HCT116 (cell line): ENCODE measurements at regions not wholly inside any gene's neighbourhood (a gene's known extent, or its start where the extent isn't known, plus 50 kb on each side); places are given as distances from the start of the nearest gene placed in this dataset.

Experiments
- ATAC-seq: fragments of 200-7000 bp; cut with Tn5 transposase; 2 replicates; pipeline ENCODE4 v1.9.1; 2020; ENCODE audit warnings: mild to moderate bottlenecking, moderate library complexity
- BruUV-seq: library from RNA; stranded (reverse); fragments of 400-500 nt; replicated peaks from 2 replicates; lab custom pipeline; 2021; lab: Mats Ljungman, UMichigan
- CTCF ChIA-PET: fragments of 300-600 bp; sonication (Branson Sonifier 250); formaldehyde crosslinking; loops from one replicate; lab custom pipeline; 2021; ENCODE audit warnings: antibody characterized with exemption; lab: Charles Lee
- POLR2A ChIA-PET: fragments of 300-600, 350-600 bp; sonication (Branson Sonifier 250); formaldehyde crosslinking; loops from one replicate; lab custom pipeline; 2021; ENCODE audit warnings: antibody characterized with exemption; lab: Charles Lee
- RAD21 ChIA-PET, 2 experiments: fragments of 300-600 bp; sonication (Branson Sonifier 250); formaldehyde crosslinking; loops; one replicate each; lab custom pipeline; 2023; ENCODE audit warnings: low total read pairs in 2 of 2; ENCODE audit not compliant: uncharacterized antibody in 2 of 2, unreplicated experiment in 2 of 2, low non-redundant PET in 1 of 2; lab: Charles Lee
- DNase-seq: peaks from one replicate; pipeline ENCODE4 v3.0.0-alpha.2; 2010; ENCODE audit warnings: low read depth, low spot score
- H2AFZ ChIP-seq: fragments of 200-600 bp; shearing (Covaris generic), sonication (generic); 2 replicates; pipeline ENCODE4 v1.6.1; 2017; ENCODE audit warnings: low read depth, mixed run types, mixed read lengths, antibody characterized with exemption, low read length; ENCODE audit not compliant: poor library complexity, severe bottlenecking
- H3K27ac ChIP-seq: 2 replicates; pipeline ENCODE4 v1.5.1; 2012; ENCODE audit warnings: low read depth, low read length
- H3K27me3 ChIP-seq: fragments of 200-600 bp; sonication (generic); 2 replicates; pipeline ENCODE4 v1.6.1; 2016; ENCODE audit warnings: mixed run types, low read length, mixed read lengths; ENCODE audit not compliant: insufficient read depth
- H3K36me3 ChIP-seq, 2 experiments: fragments of 200-500 bp in 1 of 2; fragments of 200-600 bp in 1 of 2; sonication (Bioruptor generic) in 1 of 2; sonication (generic) in 1 of 2; 2 replicates each; pipeline versions ENCODE4 v1.5.1 to v1.6.1; 2014 to 2016; ENCODE audit warnings: low read length in 2 of 2, inconsistent platforms in 1 of 2, mixed read lengths in 1 of 2, mixed run types in 1 of 2; ENCODE audit not compliant: insufficient read depth in 2 of 2, control insufficient read depth in 1 of 2
- H3K4me1 ChIP-seq, 2 experiments: fragments of 200-600 bp in 1 of 2; sonication (generic) in 1 of 2; 2 replicates each; pipeline versions ENCODE4 v1.5.1 to v1.6.1; 2012 to 2017; ENCODE audit warnings: low read length in 2 of 2, inconsistent platforms in 1 of 2, mild to moderate bottlenecking in 1 of 2, mixed read lengths in 1 of 2, mixed run types in 1 of 2, moderate library complexity in 1 of 2; ENCODE audit not compliant: insufficient read depth in 2 of 2, control insufficient read depth in 1 of 2
- H3K4me2 ChIP-seq: fragments of 200-600 bp; sonication (generic); 2 replicates; pipeline ENCODE4 v1.6.1; 2017; ENCODE audit warnings: mixed run types, low read length, mixed read lengths
- H3K4me3 ChIP-seq, 2 experiments: fragments of 200-600 bp in 1 of 2; sonication (generic) in 1 of 2; replicated peaks in 1 of 2; 2 replicates each; pipeline ENCODE4 v1.5.1; 2011 to 2016; ENCODE audit warnings: low read length in 2 of 2, control low read depth in 1 of 2, low read depth in 1 of 2, mild to moderate bottlenecking in 1 of 2, mixed read lengths in 1 of 2, mixed run types in 1 of 2
- H3K79me2 ChIP-seq: fragments of 200-600 bp; sonication (generic); 2 replicates; pipeline ENCODE4 v1.6.1; 2017; ENCODE audit warnings: mild to moderate bottlenecking, mixed run types, low read length, moderate library complexity, mixed read lengths; ENCODE audit not compliant: insufficient read depth
- H3K9ac ChIP-seq: fragments of 200-600 bp; sonication (generic); 2 replicates; pipeline ENCODE4 v1.6.1; 2016; ENCODE audit warnings: low read length, mixed read lengths
- H3K9me2 ChIP-seq: fragments of 200-600 bp; sonication (generic), shearing (Covaris generic); 2 replicates; pipeline ENCODE4 v1.6.1; 2017; ENCODE audit warnings: mixed run types, mild to moderate bottlenecking, moderate library complexity; ENCODE audit not compliant: insufficient read depth
- H3K9me3 ChIP-seq, 2 experiments: fragments of 200-500 bp in 1 of 2; fragments of 200-600 bp in 1 of 2; sonication (Bioruptor generic) in 1 of 2; sonication (generic) in 1 of 2; 2 replicates each; pipeline ENCODE4 v1.6.1; 2014 to 2017; ENCODE audit warnings: low read length in 2 of 2, mixed read lengths in 2 of 2, inconsistent platforms in 1 of 2, low read depth in 1 of 2, mild to moderate bottlenecking in 1 of 2, mixed run types in 1 of 2, moderate library complexity in 1 of 2; ENCODE audit not compliant: control insufficient read depth in 1 of 2, insufficient read depth in 1 of 2
- H4K20me1 ChIP-seq: fragments of 200-600 bp; sonication (generic), shearing (Covaris generic); 2 replicates; pipeline ENCODE4 v1.6.1; 2017; ENCODE audit warnings: mixed run types, mild to moderate bottlenecking, moderate library complexity; ENCODE audit not compliant: insufficient read depth
- CBX3 ChIP-seq: IDR thresholded peaks from 2 replicates; pipeline ENCODE4 v1.6.1; 2012; ENCODE audit warnings: low read depth
- CEBPB ChIP-seq: IDR thresholded peaks from 2 replicates; pipeline ENCODE4 v1.6.1; 2012; ENCODE audit warnings: low read depth
- EGR1 ChIP-seq: IDR thresholded peaks from 2 replicates; pipeline ENCODE4 v1.6.1; 2012; ENCODE audit warnings: low read depth
- ELF1 ChIP-seq: IDR thresholded peaks from 2 replicates; pipeline ENCODE4 v1.6.1; 2012; ENCODE audit warnings: low read depth, borderline replicate concordance
- EZH2 ChIP-seq: fragments of 200-600 bp; sonication (generic); IDR thresholded peaks from 2 replicates; pipeline ENCODE4 v1.6.1; 2017; ENCODE audit warnings: antibody characterized with exemption, mixed run types
- FOSL1 ChIP-seq: IDR thresholded peaks from 2 replicates; pipeline ENCODE4 v1.6.1; 2012; ENCODE audit warnings: low read depth
- JUND ChIP-seq: IDR thresholded peaks from 2 replicates; pipeline ENCODE4 v1.6.1; 2012
- POLR2AphosphoS5 ChIP-seq: IDR thresholded peaks from 2 replicates; pipeline ENCODE4 v1.6.1; 2011; ENCODE audit warnings: mild to moderate bottlenecking, low read depth, low read length, moderate library complexity
- RAD21 ChIP-seq: IDR thresholded peaks from 2 replicates; pipeline ENCODE4 v1.6.1; 2012; ENCODE audit warnings: low read depth, mild to moderate bottlenecking
- SP1 ChIP-seq: IDR thresholded peaks from 2 replicates; pipeline ENCODE4 v1.6.1; 2012; ENCODE audit warnings: low read depth
- SRF ChIP-seq: IDR thresholded peaks from 2 replicates; pipeline ENCODE4 v1.6.1; 2012; ENCODE audit warnings: low read depth
- TCF7L2 ChIP-seq: IDR thresholded peaks from 2 replicates; pipeline ENCODE4 v1.7.0; 2011; ENCODE audit warnings: borderline replicate concordance, inconsistent platforms; ENCODE audit not compliant: insufficient read depth, insufficient read length; ENCODE audit errors: extremely low read depth
- YY1 ChIP-seq: IDR thresholded peaks from 2 replicates; pipeline ENCODE4 v1.6.1; 2011; ENCODE audit warnings: low read length, low read depth, moderate library complexity, mild to moderate bottlenecking; ENCODE audit not compliant: insufficient replicate concordance; ENCODE audit errors: extremely low read depth
- ZFX ChIP-seq: fragments of 450-650 bp; IDR thresholded peaks from 2 replicates; pipeline ENCODE4 v1.6.1; 2017
- intact Hi-C: fragments of 100-400 bp; cut with micrococcal nuclease; formaldehyde crosslinking; loops from 2 replicates; pipeline ENCODE4 v1.10.0; 2022
- TF ChIP-seq, protein P1 (sequence below): IDR thresholded peaks from 2 replicates; pipeline ENCODE4 v1.6.1; 2011; ENCODE audit warnings: mild to moderate bottlenecking, low read length, moderate library complexity; ENCODE audit not compliant: insufficient replicate concordance; ENCODE audit errors: extremely low read depth
- TF ChIP-seq, protein P2 (sequence below): IDR thresholded peaks from 2 replicates; pipeline ENCODE4 v1.6.1; 2012
- TF ChIP-seq, protein P3 (sequence below): IDR thresholded peaks from 2 replicates; pipeline ENCODE4 v1.6.1; 2012

DNA sequence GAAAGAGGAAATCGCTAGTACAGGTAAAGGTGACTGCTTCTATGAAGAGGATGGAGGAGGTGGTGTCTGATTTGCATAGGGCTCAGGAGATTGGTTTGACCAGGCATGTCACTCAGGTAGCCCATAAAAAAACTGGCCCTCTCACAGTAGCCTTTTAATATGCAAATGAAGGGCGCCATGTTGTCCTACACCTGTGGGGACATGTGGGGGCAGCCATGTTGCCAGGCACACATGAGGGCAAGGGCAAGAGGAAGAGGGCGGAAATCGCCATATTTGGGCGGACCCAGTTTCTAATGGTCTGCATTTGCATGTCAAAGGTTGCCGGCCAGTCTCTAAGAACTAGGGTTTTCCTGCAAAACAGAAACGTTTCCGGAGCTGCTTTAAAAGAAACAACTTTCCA lies 1330.6 kb downstream of the DSC3 start:
- TF ChIP-seq, protein P1, sequence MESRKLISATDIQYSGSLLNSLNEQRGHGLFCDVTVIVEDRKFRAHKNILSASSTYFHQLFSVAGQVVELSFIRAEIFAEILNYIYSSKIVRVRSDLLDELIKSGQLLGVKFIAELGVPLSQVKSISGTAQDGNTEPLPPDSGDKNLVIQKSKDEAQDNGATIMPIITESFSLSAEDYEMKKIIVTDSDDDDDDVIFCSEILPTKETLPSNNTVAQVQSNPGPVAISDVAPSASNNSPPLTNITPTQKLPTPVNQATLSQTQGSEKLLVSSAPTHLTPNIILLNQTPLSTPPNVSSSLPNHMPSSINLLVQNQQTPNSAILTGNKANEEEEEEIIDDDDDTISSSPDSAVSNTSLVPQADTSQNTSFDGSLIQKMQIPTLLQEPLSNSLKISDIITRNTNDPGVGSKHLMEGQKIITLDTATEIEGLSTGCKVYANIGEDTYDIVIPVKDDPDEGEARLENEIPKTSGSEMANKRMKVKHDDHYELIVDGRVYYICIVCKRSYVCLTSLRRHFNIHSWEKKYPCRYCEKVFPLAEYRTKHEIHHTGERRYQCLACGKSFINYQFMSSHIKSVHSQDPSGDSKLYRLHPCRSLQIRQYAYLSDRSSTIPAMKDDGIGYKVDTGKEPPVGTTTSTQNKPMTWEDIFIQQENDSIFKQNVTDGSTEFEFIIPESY, result no peak
- TF ChIP-seq SRF, result no peak
- TF ChIP-seq TCF7L2, result no peak
- no peak for TF ChIP-seq ZFX
- no peak for TF ChIP-seq CBX3
- TF ChIP-seq FOSL1, result no peak
- TF ChIP-seq SP1, result no peak
- no peak for TF ChIP-seq JUND
- TF ChIP-seq, protein P2, sequence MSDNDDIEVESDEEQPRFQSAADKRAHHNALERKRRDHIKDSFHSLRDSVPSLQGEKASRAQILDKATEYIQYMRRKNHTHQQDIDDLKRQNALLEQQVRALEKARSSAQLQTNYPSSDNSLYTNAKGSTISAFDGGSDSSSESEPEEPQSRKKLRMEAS, result no peak
- no peak overlapping the region for H3K27ac ChIP-seq
- no TSS peak for BruUV-seq
- ChIA-PET POLR2A (no interaction called here), CTCF (no interaction called here), RAD21 (no interaction called here)
- H3K27me3 ChIP-seq, result no peaks in the 10 kb centered on the region
- no peaks in the 10 kb centered on the region for H3K9me2 ChIP-seq
- H3K79me2 ChIP-seq, result no peaks in the 10 kb centered on the region
- H3K4me1 ChIP-seq, result no peaks in the 10 kb centered on the region
- intact Hi-C loops, result no loop called here
- no peaks in the 10 kb centered on the region; a peak in 1 of 4 replicates for H3K9me3 ChIP-seq
- H3K4me3 ChIP-seq, result no peak overlapping the region
- ATAC-seq (no peak), DNase-seq (no peak)
- no peak overlapping the region for H3K9ac ChIP-seq
- no peaks in the 10 kb centered on the region for H4K20me1 ChIP-seq
- no peaks in the 10 kb centered on the region for H3K36me3 ChIP-seq
- no peak overlapping the region for H3K4me2 ChIP-seq
- no peak overlapping the region for H2AFZ ChIP-seq

DNA sequence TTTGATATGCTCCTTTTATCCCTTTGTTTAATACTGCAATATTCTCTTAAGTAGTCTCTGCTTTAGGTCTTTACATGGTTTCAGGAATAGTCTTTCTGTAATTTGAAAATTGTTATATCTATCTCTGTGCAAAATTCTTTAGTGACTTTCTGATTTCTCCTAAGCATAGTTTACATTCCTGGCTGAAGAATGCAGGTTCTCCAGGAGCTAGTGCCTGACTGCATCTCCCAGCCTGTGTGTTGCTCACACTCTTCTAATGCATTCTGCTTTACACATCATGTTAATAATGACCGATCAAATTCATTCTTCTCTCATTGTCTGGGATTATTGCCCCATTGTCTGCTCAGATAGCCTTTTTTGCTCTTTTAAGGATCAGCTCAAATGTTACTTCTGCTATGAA lies 1349.2 kb downstream of the DSC3 start:
- no peak for DNase-seq
- H3K9ac ChIP-seq, result no peak overlapping the region
- ChIA-PET POLR2A (no interaction called here), CTCF (no interaction called here), RAD21 (no interaction called here)
- H3K9me3 ChIP-seq, result 0 out of 4 replicates have a peak, but pooled peaks cover 0 to 3% of the 10 kb centered on the region in 2 experiments
- H3K27me3 ChIP-seq, result no peaks in the 10 kb centered on the region
- intact Hi-C loops, result no loop called here
- no peaks in the 10 kb centered on the region for H3K4me1 ChIP-seq
- H3K27ac ChIP-seq, result no peak overlapping the region
- no peak overlapping the region for H3K4me3 ChIP-seq
- BruUV-seq, result no TSS peak
- H3K79me2 ChIP-seq, result no peaks in the 10 kb centered on the region
- ATAC-seq, result no peak
- H3K36me3 ChIP-seq, result no peaks in the 10 kb centered on the region
- TF ChIP-seq, protein P1, result no peak
- TF ChIP-seq JUND, result no peak
- no peak for TF ChIP-seq EZH2
- no peak for TF ChIP-seq TCF7L2
- no peak for TF ChIP-seq FOSL1
- no peak for TF ChIP-seq EGR1
- TF ChIP-seq POLR2AphosphoS5, result no peak
- TF ChIP-seq ELF1, result no peak
- TF ChIP-seq CBX3, result no peak
- no peak for TF ChIP-seq SP1
- no peak for TF ChIP-seq CEBPB
- no peak for TF ChIP-seq RAD21
- TF ChIP-seq, protein P3, sequence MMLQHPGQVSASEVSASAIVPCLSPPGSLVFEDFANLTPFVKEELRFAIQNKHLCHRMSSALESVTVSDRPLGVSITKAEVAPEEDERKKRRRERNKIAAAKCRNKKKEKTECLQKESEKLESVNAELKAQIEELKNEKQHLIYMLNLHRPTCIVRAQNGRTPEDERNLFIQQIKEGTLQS, result no peak
- TF ChIP-seq YY1, result no peak
- TF ChIP-seq SRF, result no peak
- H3K9me2 ChIP-seq, result no peaks in the 10 kb centered on the region
- H4K20me1 ChIP-seq, result no peaks in the 10 kb centered on the region
- no peak overlapping the region for H3K4me2 ChIP-seq
- H2AFZ ChIP-seq, result no peak overlapping the region
